Left cardiac atrium (tissue), 4 donors: ENCODE measurements at regions not wholly inside any gene's neighbourhood (a gene's known extent, or its start where the extent isn't known, plus 50 kb on each side); places are given as distances from the start of the nearest gene placed in this dataset.
"Not testable (repeated sequence)": the region's sequence is repeated elsewhere in the genome, so short reads cannot be mapped to it uniquely, and the experiment has no call there.

Experiments
- ATAC-seq, 2 donors: fragments of 200-7000 bp; cut with Tn5 transposase; one replicate each; pipeline ENCODE4 v1.9.1; 2020; ENCODE audit warnings: mild to moderate bottlenecking in 2 of 2, moderate library complexity in 2 of 2
- DNase-seq: peaks from one replicate; pipeline ENCODE4 v3.0.0-alpha.2; 2020
- intact Hi-C, 2 donors: fragments of 100-400 bp; cut with DNase I; formaldehyde crosslinking; loops; one replicate each; pipeline versions ENCODE4 v1.14.1 to v1.15.1; 2022 to 2023
- donor health status: DM: no; HTN: yes; CAD: no.
- donor health status: DM: no; HTN: yes; CAD: no; lungs with severe emphysema.
- donor health status: DM: yes; HTN: yes; CAD: no.
- donor health status: Dilated cardiomyopathy.

- DNase-seq (no peak), ATAC-seq (peak in 1 of 2 donors; percentile 22)
- intact Hi-C loops, result no loop called here
Measured at GRCh38 chr6:68575765-68576439, 59.2 kb upstream of the ADGRB3 start.

GRCh38 chr6:68572975-68573374 is 62.1 kb upstream of the ADGRB3 start:
- intact Hi-C loops, result no loop called here
- DNase-seq, result no peak
- no peak for ATAC-seq

- intact Hi-C loops, result no loop called here
- no peak for ATAC-seq
Measured at GRCh38 chr6:68572525-68572924, 62.6 kb upstream of the ADGRB3 start.

GRCh38 chr6:68559716-68560115 is 75.4 kb upstream of the ADGRB3 start:
- no peak for DNase-seq
- intact Hi-C loops, result no loop called here
- ATAC-seq, result no peak

More at GRCh38 chr6:68572525-68572924, 62.6 kb upstream of the ADGRB3 start:
- DNase-seq, result no peak

GRCh38 chr6:68559070-68559469 is 76.0 kb upstream of the ADGRB3 start:
- DNase-seq (no peak), ATAC-seq (no peak)
- intact Hi-C loops, result no loop called here

- no peak for DNase-seq
- ATAC-seq, result no peak
- intact Hi-C loops, result no loop called here
Measured at GRCh38 chr6:68546620-68547019, 88.5 kb upstream of the ADGRB3 start.

GRCh38 chr6:68544450-68544849 is 90.6 kb upstream of the ADGRB3 start:
- ATAC-seq, result no peak

GRCh38 chr6:68533339-68533795 is 101.7 kb upstream of the ADGRB3 start:
- DNase-seq (no peak), ATAC-seq (no peak)
- intact Hi-C loops, result no loop called here

More at GRCh38 chr6:68544450-68544849, 90.6 kb upstream of the ADGRB3 start:
- no peak for DNase-seq
- intact Hi-C loops, result no loop called here

GRCh38 chr6:68527691-68528090 is 107.4 kb upstream of the ADGRB3 start:
- no peak for ATAC-seq
- no peak for DNase-seq
- intact Hi-C loops, result no loop called here

GRCh38 chr6:68506911-68507310 is 128.2 kb upstream of the ADGRB3 start:
- DNase-seq, result no peak
- ATAC-seq, result no peak
- intact Hi-C loops, result no loop called here

GRCh38 chr6:68502946-68503345 is 132.1 kb upstream of the ADGRB3 start:
- ATAC-seq, result no peak
- intact Hi-C loops, result no loop called here

GRCh38 chr6:68497927-68498326 is 137.2 kb upstream of the ADGRB3 start:
- DNase-seq (no peak), ATAC-seq (no peak)
- intact Hi-C loops, result no loop called here

More at GRCh38 chr6:68502946-68503345, 132.1 kb upstream of the ADGRB3 start:
- DNase-seq, result no peak

GRCh38 chr6:68494880-68495279 is 140.2 kb upstream of the ADGRB3 start:
- intact Hi-C loops, DNase-seq, ATAC-seq: not testable (repeated sequence)

- intact Hi-C loops, result no loop called here
- no peak for ATAC-seq
- no peak for DNase-seq
Measured at GRCh38 chr6:68476611-68477010, 158.5 kb upstream of the ADGRB3 start.

GRCh38 chr6:68473433-68474210 is 161.5 kb upstream of the ADGRB3 start:
- intact Hi-C loops, result no loop called here
- DNase-seq (no peak), ATAC-seq (no peak)

GRCh38 chr6:68468244-68468884 is 166.7 kb upstream of the ADGRB3 start:
- no peak for DNase-seq
- intact Hi-C loops, result no loop called here

GRCh38 chr6:68458447-68458846 is 176.6 kb upstream of the ADGRB3 start:
- no peak for ATAC-seq
- intact Hi-C loops, result no loop called here
- no peak for DNase-seq

More at GRCh38 chr6:68468244-68468884, 166.7 kb upstream of the ADGRB3 start:
- no peak for ATAC-seq

GRCh38 chr6:68447112-68447511 is 188.0 kb upstream of the ADGRB3 start:
- ATAC-seq (no peak), DNase-seq (no peak)
- intact Hi-C loops, result no loop called here

- intact Hi-C loops, result no loop called here
- ATAC-seq (no peak), DNase-seq (no peak)
Measured at GRCh38 chr6:68445926-68446325, 189.2 kb upstream of the ADGRB3 start.

- DNase-seq (no peak), ATAC-seq (no peak)
- intact Hi-C loops, result no loop called here
Measured at GRCh38 chr6:68443704-68444103, 191.4 kb upstream of the ADGRB3 start.
